ENCODE measurements at regions not wholly inside any gene's neighbourhood (a gene's known extent, or its start where the extent isn't known, plus 50 kb on each side); places are given as distances from the start of the nearest gene placed in this dataset.
A peak's percentile ranks its signal among the peaks of the same experiment; 100 is the strongest.

DNA sequence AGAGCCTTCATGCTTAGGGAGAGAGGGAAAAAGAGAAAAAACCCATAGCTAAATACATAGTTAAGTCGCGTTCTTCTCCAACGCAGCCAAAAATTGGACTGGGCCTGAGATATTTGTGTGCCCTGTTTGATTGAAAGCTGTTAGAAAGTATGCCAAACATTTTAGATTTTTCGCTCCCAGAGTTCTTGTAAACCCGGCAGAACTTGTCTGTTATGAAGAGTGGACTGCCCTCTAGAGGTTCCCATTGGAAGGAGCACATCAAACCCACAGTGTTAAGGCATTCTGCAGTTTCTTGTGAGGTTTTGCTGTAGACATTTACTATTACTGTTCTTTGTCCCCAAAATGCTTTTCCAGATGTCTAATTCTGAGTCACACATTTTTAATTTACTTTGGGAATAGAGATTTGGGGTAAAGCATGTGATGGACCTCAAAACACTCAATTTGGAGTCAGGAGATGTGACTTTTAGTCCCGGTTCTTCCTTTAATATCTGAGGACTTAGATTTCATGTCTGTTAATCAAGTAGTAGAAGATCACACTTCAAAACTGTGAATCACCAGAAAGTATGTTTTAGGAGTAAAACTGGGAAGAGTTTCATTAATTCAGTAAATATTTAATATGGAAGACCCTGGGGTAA lies 96.6 kb downstream of the PCSK1 start (continued):
- TF ChIP-seq TAF1 (IDR thresholded peaks at IDR 0.05; ENCODE audit: low read depth, low read length): no peak
- TF ChIP-seq GABPA (IDR thresholded peaks at IDR 0.05; ENCODE audit: borderline replicate concordance, insufficient read depth, low read length): no peak
- 0 out of 2 replicates have a peak, but pooled peaks have one; percentile 9 for TF ChIP-seq TEAD4 (IDR thresholded peaks at IDR 0.05; ENCODE audit: low read depth, low read length)
- no peak for TF ChIP-seq SRF (IDR thresholded peaks at IDR 0.05; ENCODE audit: low read depth, low read length)
- no peak for TF ChIP-seq TAF7 (optimal IDR thresholded peaks at IDR 0.05; ENCODE audit: borderline replicate concordance, low read depth, low read length)
- no peak for TF ChIP-seq SIX5 (IDR thresholded peaks at IDR 0.05; ENCODE audit: low read depth, low read length)

All from H1 (cell line).